GM19455 (cell line): ENCODE measurements at regions not wholly inside any gene's neighbourhood (a gene's known extent, or its start where the extent isn't known, plus 50 kb on each side); places are given as distances from the start of the nearest gene placed in this dataset.
"Not testable (repeated sequence)": the region's sequence is repeated elsewhere in the genome, so short reads cannot be mapped to it uniquely, and the experiment has no call there.

Experiments used
- ATAC-seq: cut with Tn5 transposase; IDR thresholded peaks from one replicate; pipeline ENCODE4 v1.9.1; 2021; ENCODE audit not compliant: unreplicated experiment

DNA sequence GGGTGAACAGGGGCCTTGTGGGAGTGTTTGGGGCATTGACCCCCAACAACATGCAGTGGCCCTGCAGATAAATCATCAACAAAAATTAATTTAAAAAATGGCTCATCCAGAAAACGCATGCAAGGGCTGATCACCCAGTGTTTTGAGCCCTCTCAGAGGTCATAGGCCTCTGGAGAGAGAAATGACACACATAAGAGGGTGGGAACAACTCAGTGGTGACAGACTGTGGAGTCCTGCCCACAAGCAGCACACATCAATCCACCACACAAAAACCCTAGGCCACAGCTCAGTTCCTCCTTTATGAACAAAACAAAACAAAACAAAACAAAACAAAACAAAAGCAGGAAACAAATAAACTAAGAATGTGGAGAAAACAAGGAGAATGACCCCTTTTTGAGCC, 351.7 kb upstream of the SPHKAP start:
- ATAC-seq = no peak

DNA sequence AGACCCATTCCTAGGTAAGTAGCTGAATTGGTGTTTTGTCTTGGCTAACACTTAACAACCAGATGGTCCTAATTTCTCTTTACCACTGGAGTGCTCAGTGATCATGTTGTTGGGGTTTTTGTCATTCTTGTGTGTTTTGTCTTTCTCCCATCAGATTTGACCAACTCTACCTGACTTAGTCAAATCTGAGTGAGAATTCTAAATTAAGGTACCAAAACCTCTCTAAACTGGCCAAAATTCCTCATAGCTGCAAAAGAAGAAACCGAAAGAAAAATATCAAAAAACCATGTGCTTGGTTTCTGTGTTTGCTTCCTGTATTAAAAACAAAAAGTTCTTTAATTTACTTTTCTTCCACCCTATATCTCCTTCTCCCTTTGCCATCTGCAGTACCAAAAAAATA, 350.7 kb upstream of the SPHKAP start:
- no peak for ATAC-seq

GRCh38 chr2:228527197-228527881, 345.9 kb upstream of the SPHKAP start:
- no peak for ATAC-seq

- ATAC-seq = no peak
Observed at GRCh38 chr2:228526687-228527086, 345.2 kb upstream of the SPHKAP start.

GRCh38 chr2:228522977-228523376, 341.5 kb upstream of the SPHKAP start:
- ATAC-seq = no peak

GRCh38 chr2:228522276-228522675, 340.8 kb upstream of the SPHKAP start:
- ATAC-seq = no peak

DNA sequence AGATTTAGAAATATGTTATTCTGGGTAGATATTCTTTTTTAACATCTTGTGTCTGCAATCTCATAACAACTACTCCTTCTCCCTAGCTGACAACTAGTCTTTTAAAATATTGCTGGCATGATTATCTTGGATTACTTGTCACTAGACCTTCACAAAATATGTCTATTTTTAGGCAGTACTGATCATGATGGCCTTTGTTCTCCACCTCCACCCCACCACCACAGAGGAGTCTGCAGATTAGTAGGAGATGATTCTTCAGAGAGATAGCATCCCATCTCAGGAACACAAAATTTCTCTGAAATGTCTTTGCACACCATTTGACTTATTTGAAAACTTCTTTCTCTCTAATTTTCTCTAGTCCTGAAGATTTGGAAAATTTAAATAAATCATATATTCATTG, 338.1 kb upstream of the SPHKAP start:
- no peak for ATAC-seq

- ATAC-seq = no peak
Observed at GRCh38 chr2:228516019-228516418, 334.5 kb upstream of the SPHKAP start.

- not testable (repeated sequence) for ATAC-seq
Observed at GRCh38 chr2:228513480-228513879, 332.0 kb upstream of the SPHKAP start.

- ATAC-seq = no peak
Observed at GRCh38 chr2:228509021-228509420, 327.5 kb upstream of the SPHKAP start.

GRCh38 chr2:228507870-228508269, 326.4 kb upstream of the SPHKAP start:
- no peak for ATAC-seq

- no peak for ATAC-seq
Observed at GRCh38 chr2:228507231-228507824, 325.8 kb upstream of the SPHKAP start.

- ATAC-seq = no peak
Observed at GRCh38 chr2:228503731-228504130, 322.2 kb upstream of the SPHKAP start.

DNA sequence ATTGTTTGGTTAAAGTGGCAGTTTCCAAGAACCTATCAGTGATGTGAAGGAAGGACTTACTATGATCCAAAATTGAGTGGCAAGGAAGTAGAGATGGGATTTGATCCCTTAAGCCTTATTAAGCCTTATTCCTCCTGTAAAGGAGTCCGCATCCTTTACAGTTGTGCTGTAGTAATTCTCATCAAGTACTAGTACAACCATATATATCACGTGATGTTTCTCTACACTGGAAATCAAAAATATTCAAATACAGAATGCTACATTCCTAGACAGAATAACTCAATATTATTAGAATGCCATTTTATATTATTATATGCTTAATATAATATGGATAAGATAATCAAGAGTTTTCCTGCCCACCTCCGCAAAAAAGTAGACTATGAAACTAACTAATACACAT, 312.4 kb upstream of the SPHKAP start:
- no peak for ATAC-seq

- no peak for ATAC-seq
Observed at GRCh38 chr2:228479014-228479413, 297.5 kb upstream of the SPHKAP start.

GRCh38 chr2:228474466-228474865, 293.0 kb upstream of the SPHKAP start:
- no peak for ATAC-seq

DNA sequence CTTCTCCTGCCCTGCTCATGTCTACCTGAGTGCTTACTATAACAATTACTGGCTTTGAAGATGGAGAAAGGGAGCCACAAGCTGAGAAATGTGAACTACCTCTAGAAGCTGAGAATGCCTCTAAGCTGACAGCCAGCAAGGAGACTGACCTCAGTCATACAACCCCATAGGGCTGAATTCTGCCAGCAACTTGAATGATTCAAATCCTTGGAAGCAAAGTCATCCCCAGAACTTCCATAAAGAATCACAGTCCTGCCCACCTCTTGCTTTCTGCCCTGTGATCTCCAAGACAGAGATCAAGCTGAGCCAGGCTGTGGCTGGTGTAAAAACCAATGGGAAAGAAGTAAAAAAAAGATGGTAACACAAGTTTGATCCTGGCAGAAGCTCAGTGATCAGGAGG, 288.2 kb upstream of the SPHKAP start:
- ATAC-seq = no peak

GRCh38 chr2:228466851-228467250, 285.4 kb upstream of the SPHKAP start:
- no peak for ATAC-seq

GRCh38 chr2:228465408-228465807, 283.9 kb upstream of the SPHKAP start:
- ATAC-seq = no peak

DNA sequence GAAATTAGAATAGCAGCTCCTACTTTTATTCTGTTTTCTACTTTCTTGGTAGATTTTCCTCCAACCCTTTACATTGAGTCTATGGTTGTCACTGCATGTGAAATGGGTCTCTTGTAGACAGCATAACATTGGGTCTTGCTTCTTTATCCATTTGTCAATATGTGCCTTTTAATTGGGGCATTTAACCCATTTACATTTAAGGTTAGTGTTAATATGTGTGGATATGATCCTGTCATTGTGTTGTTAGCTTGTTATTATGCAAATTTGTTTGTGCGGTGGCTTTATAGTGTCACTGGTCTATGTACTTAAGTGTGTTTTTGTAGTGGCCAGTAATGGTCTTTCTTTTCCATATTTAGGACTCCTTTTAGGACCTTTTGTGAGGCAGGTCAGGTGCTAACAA, 276.9 kb upstream of the SPHKAP start:
- no peak for ATAC-seq

DNA sequence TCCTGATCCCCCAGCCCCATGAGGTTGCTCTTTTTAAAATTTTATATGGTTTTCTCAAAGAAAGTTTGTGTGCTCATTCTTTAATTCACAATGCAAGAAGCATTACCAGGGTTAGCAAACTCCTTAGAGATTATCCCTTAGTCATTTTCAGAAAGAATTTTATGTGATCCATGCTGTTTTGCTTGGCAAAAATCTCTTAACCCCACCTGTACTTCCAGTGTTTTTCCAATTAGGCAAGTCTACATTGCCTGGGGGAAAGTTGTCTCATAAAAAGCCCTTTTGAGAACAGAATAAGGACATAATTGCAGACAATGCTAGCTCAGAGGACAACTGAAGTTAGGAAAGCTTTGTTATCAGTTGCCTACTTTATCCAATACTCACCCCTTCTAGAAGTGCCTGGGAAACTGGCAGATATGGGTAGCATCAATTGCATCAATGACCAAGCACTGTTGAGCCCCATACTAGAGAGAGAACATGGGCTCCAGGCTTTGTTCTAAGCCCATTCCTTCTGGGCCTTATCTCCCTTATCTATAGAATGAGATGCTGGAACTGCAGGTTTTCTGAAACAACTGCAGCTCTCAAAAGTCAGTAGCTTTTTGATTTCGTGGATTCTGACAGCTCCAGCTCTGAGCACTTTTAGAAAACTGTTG, 265.9 kb upstream of the SPHKAP start:
- ATAC-seq = no peak

GRCh38 chr2:228446734-228447133, 265.2 kb upstream of the SPHKAP start:
- ATAC-seq = no peak
